Uterus (tissue), 2 donors: ENCODE measurements at regions not wholly inside any gene's neighbourhood (a gene's known extent, or its start where the extent isn't known, plus 50 kb on each side); places are given as distances from the start of the nearest gene placed in this dataset.

Experiments used
- POLR2A ChIP-seq, 2 donors: fragments of 450-650 bp; IDR thresholded peaks; one replicate each; pipeline ENCODE4 v1.6.1; 2016; ENCODE audit warnings: antibody characterized with exemption in 2 of 2, mild to moderate bottlenecking in 1 of 2, moderate library complexity in 1 of 2
- TF ChIP-seq, protein P1 (sequence below), 4 experiments: fragments of 200-600 bp in 2 of 4; fragments of 450-650 bp in 2 of 4; sonication (generic) in 2 of 4; IDR thresholded peaks; one replicate each; pipeline ENCODE4 v1.5.1; 2016 to 2019; ENCODE audit warnings: antibody characterized with exemption in 4 of 4, mild to moderate bottlenecking in 2 of 4, moderate library complexity in 1 of 4

DNA sequence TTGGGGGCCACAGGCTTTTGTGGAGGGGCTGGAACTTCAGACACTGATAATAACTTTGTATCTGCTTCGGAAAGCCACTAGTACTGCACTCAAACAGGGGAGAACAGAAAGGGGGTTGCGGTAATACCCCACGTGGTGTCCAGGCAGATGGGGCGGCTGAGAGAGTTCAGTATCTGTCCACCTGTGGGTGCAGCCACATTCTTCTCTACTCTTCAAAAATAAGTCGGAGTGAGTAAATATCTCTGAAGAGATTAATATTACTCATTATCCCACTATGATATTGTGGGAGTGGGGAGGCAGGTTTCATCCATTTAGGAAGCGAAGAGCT, 102.1 kb upstream of the SSBP2 start:
- TF ChIP-seq, protein P1, sequence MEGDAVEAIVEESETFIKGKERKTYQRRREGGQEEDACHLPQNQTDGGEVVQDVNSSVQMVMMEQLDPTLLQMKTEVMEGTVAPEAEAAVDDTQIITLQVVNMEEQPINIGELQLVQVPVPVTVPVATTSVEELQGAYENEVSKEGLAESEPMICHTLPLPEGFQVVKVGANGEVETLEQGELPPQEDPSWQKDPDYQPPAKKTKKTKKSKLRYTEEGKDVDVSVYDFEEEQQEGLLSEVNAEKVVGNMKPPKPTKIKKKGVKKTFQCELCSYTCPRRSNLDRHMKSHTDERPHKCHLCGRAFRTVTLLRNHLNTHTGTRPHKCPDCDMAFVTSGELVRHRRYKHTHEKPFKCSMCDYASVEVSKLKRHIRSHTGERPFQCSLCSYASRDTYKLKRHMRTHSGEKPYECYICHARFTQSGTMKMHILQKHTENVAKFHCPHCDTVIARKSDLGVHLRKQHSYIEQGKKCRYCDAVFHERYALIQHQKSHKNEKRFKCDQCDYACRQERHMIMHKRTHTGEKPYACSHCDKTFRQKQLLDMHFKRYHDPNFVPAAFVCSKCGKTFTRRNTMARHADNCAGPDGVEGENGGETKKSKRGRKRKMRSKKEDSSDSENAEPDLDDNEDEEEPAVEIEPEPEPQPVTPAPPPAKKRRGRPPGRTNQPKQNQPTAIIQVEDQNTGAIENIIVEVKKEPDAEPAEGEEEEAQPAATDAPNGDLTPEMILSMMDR (IDR thresholded peaks at IDR 0.05): no peak
- no peak for TF ChIP-seq POLR2A (IDR thresholded peaks at IDR 0.05)
